ENCODE measurements at regions not wholly inside any gene's neighbourhood (a gene's known extent, or its start where the extent isn't known, plus 50 kb on each side); places are given as distances from the start of the nearest gene placed in this dataset.

DNA sequence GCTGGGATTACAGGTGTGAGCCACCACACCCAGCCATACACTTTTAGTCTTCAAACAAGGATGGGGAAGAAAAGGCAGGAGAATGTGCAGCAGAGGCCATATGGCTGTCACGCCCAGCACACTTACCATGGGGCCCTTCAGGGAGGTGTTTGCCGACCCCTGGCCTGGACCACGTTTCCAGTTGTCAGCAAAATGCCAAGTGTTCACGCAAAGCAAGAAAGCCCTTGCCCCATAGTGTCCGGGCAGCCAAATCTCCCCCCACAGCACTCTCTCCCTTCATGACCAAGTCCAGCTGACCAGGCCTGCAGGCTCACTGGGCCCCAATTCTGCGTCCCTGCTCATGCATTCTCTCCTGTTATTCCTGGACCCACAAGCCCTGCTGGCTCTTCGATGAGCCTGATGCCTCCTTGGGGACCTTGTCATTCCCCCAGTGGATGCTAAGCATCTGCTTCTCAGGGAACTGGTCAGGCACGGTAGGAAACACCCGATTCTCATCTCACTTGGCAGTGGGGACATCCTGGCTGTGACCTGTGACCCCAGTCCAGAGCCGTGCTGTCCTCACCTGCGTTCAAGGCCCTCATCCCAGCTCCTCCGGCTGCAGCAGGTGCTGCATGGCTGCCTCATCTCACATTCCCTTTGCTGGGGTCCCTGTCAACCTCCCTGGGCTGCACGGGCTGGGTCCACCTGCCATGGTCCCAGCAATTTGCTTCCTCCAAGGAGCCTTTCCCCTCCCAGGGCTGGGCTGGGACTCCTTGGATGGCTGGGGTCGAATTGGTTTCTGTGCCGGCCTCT, 96.4 kb downstream of the CTTN start:
- intact Hi-C loops (cut with micrococcal nuclease), result no loop called here
- Mint-ChIP-seq H3K36me3 (ENCODE audit: low read depth) (no peaks in the 10 kb centered on the region), H3K27me3 (no peaks in the 10 kb centered on the region), H3K4me1 (no peaks in the 10 kb centered on the region), H3K27ac (no peak overlapping the region), H3K4me3 (no peak overlapping the region), H3K9me3 (peaks cover 2% of the 10 kb centered on the region)
- POLR2A ChIA-PET, result no interaction called here
- CTCF ChIA-PET, result no interaction called here
- no peak for DNase-seq
- TF ChIP-seq, protein P1, sequence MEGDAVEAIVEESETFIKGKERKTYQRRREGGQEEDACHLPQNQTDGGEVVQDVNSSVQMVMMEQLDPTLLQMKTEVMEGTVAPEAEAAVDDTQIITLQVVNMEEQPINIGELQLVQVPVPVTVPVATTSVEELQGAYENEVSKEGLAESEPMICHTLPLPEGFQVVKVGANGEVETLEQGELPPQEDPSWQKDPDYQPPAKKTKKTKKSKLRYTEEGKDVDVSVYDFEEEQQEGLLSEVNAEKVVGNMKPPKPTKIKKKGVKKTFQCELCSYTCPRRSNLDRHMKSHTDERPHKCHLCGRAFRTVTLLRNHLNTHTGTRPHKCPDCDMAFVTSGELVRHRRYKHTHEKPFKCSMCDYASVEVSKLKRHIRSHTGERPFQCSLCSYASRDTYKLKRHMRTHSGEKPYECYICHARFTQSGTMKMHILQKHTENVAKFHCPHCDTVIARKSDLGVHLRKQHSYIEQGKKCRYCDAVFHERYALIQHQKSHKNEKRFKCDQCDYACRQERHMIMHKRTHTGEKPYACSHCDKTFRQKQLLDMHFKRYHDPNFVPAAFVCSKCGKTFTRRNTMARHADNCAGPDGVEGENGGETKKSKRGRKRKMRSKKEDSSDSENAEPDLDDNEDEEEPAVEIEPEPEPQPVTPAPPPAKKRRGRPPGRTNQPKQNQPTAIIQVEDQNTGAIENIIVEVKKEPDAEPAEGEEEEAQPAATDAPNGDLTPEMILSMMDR (IDR thresholded peaks at IDR 0.05), result no peak
- ATAC-seq (ENCODE audit: low read depth), result no peak

DNA sequence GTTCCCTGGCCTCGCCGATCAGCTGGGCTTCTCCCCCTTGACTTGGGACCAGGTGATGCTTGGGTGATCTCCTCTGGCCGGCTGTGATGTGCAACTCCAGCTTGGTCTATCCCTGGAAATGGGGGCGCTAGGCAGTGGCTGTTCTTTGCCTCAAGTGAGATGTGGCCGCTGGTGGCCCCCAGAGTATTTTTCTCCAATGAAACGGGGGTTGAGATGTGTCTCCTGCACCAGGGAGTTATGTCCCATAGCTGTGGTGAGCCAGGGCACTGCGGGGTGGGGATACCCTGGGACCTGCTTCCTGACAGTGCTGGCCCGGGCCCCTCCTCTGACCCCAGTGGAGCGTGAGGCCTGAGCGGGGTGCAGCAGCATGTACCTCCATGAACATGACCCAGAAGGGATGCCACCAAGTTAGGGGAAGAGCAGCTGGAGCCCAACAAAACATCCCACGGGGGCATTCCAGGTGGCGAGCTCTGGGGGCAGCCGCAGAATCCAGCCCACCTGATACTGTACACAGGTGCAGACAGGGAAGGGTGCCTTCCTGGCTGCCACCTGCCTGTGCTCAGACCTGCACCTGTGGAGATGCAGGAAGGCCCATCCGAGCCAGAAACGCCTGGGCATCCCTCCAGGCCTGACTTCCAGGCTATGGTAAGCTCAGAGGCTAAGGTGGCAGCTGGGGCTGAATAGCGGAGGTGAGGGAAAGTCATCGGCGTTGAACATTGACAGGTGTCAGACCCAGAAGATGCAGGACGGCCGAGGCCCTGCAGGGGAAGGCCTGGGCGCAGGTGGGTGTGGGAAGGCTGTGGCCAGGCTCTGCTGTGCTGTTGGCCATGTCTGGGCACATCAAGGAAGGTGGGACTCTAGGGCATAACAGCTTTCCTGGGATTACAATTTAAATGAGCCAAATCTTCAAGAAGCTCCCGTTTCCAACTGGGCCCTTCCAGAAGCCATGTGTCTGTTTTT, 97.3 kb downstream of the CTTN start:
- Mint-ChIP-seq H3K4me1 (no peaks in the 10 kb centered on the region), H3K4me3 (no peak overlapping the region), H3K27ac (no peak overlapping the region), H3K36me3 (ENCODE audit: low read depth) (no peaks in the 10 kb centered on the region), H3K27me3 (no peaks in the 10 kb centered on the region), H3K9me3 (peaks cover 2% of the 10 kb centered on the region)
- DNase-seq (no peak), ATAC-seq (ENCODE audit: low read depth) (no peak)
- ChIA-PET POLR2A (no interaction called here), CTCF (no interaction called here)
- intact Hi-C loops (cut with micrococcal nuclease), result no loop called here
- TF ChIP-seq, protein P1 (IDR thresholded peaks at IDR 0.05), result no peak

DNA sequence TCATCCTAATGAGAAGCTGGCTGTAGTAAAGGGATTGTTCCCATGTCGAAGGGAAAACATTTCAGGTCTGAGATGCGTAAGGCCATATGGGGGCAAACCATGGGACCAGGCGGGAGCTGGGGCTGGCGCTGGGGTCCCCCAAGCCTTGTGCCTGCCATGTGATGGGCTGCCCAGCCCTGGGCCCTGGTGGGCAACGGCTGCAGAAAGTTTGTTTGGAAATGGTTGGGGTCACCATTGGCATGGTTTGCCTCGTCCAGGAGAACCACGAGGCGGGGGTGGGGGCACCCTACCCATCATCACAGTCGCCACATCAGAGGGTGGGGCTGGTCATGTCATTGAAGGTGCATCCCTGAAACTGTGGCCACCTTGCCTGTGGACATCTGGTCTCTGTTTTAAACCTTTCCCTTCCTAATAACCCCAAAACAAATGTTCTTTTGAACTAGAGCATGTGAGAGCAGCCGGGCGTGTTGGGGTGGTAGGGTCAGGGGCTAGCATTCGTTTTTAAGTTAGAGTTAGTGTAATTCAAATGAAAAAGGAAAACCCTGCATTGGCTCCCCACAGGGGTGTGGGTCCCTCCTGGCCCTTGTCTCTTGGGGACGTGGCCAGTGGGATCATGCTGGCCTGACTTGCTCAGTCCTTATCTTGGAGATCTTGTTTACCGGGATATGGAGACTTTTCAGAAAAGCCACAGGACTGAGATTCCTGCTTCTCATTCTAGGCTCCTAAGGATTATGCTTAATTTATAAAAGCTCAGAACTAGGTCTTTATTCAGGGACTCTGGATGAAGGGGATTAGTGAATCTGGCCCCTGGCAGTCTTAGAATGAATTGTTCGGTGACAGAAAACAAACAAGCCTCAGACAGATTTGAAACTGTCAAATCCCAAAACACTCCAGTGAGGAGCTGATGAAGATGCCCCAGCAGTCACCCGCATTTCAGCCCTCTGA, 98.5 kb downstream of the CTTN start:
- Mint-ChIP-seq H3K27ac (no peak overlapping the region), H3K9me3 (no peaks in the 10 kb centered on the region), H3K36me3 (ENCODE audit: low read depth) (no peaks in the 10 kb centered on the region), H3K4me1 (no peaks in the 10 kb centered on the region), H3K4me3 (no peak overlapping the region), H3K27me3 (no peaks in the 10 kb centered on the region)
- CTCF ChIA-PET, result no interaction called here
- DNase-seq (no peak), ATAC-seq (ENCODE audit: low read depth) (no peak)
- POLR2A ChIA-PET, result no interaction called here
- TF ChIP-seq, protein P1 (IDR thresholded peaks at IDR 0.05), result no peak
- intact Hi-C loops (cut with micrococcal nuclease), result no loop called here

DNA sequence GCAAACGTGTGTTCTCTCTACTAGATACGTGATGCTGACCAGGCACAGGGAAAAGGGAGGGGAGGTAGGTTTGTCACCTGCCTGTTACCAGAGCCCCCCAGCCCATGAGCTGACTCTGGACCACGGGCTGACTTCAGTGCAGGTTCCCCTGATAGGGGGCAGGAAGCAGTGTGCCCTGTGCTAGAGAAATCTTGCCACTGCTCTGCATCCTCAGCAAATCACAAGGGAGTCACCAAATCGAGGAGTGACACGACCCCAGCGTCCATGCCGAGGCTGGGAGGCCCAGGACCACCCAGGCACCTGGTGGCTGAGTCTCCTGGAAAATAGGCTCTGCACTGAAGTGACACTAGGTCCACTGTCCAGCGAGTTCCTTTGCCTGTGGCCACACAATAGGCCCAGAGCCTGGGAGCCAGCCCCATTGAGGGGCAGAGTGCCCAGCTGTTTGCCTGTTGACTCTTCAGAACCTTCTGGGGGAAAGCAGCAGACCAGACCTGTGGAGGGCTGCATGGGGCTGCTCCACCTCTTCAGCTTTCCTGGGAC, 99.3 kb downstream of the CTTN start:
- CTCF ChIA-PET, result no interaction called here
- POLR2A ChIA-PET, result no interaction called here
- H3K36me3 Mint-ChIP-seq (ENCODE audit: low read depth), result no peaks in the 10 kb centered on the region
- H3K4me1 Mint-ChIP-seq, result no peaks in the 10 kb centered on the region
- no peak overlapping the region for H3K4me3 Mint-ChIP-seq
- DNase-seq, result no peak
- H3K27me3 Mint-ChIP-seq, result no peaks in the 10 kb centered on the region
- intact Hi-C loops (cut with micrococcal nuclease), result no loop called here
- ATAC-seq (ENCODE audit: low read depth), result no peak
- H3K9me3 Mint-ChIP-seq, result no peaks in the 10 kb centered on the region
- TF ChIP-seq, protein P1 (IDR thresholded peaks at IDR 0.05), result no peak
- H3K27ac Mint-ChIP-seq, result no peak overlapping the region
